ENCODE measurements at regions not wholly inside any gene's neighbourhood (a gene's known extent, or its start where the extent isn't known, plus 50 kb on each side); places are given as distances from the start of the nearest gene placed in this dataset.

DNA sequence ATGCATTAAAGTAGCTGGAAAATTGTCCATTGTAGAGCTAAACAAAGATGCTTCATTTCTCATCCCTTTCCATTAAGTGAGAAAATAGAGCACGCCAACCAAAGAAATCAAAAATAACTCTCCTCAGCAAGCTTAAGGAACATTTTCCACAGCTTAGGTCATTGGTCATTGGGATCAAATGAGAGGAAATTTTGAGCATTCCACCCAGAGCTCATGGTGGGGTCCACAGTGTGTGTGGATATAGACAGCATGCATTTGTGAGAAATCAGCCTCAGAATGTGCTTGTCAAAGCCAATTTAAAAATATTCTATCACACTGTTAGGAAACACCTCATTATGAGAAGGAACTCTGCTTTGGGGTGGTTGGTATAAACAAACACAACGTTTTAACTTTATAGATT lies 97.2 kb downstream of the HDGFL1 start:
- 37% methylated on average over 2 of the region's 2 CpGs for whole genome bisulfite sequencing (ENCODE audit: missing lambda C conversion rate)
- Histone ChIP-seq H3K27ac (no peak overlapping the region), H3K4me3 (no peak overlapping the region), H3K4me1 (no peaks in the 10 kb centered on the region), H3K4me2 (no peak overlapping the region), H3K9me3 (no peaks in the 10 kb centered on the region)
- ChIA-PET POLR2A (no interaction called here), CTCF (no interaction called here)
- TF ChIP-seq FOXS1 (CRISPR knock-in tag; IDR thresholded peaks at IDR 0.05) (no peak), HMGXB4 (CRISPR knock-in tag; IDR thresholded peaks at IDR 0.05; ENCODE audit: borderline replicate concordance) (no peak), RFX5 (IDR thresholded peaks at IDR 0.05) (no peak), BHLHE40 (IDR thresholded peaks at IDR 0.05; ENCODE audit: low read depth, low read length) (no peak), SREBF2 (IDR thresholded peaks at IDR 0.05) (no peak), ZNF302 (CRISPR knock-in tag; IDR thresholded peaks at IDR 0.05) (no peak), CHD4 (IDR thresholded peaks at IDR 0.05; ENCODE audit: borderline replicate concordance) (no peak), KDM5A (IDR thresholded peaks at IDR 0.05) (no peak), CHD2 (IDR thresholded peaks at IDR 0.05; ENCODE audit: low read length, partially characterized antibody) (no peak), MYC (IDR thresholded peaks at IDR 0.05; ENCODE audit: borderline replicate concordance, low read length) (no peak), SMC3 (IDR thresholded peaks at IDR 0.05) (no peak), EHF (CRISPR knock-in tag; IDR thresholded peaks at IDR 0.05) (no peak), MAFK (IDR thresholded peaks at IDR 0.05; ENCODE audit: partially characterized antibody) (no peak), KDM1A (IDR thresholded peaks at IDR 0.05; ENCODE audit: low read depth) (no peak), FOSB (CRISPR knock-in tag; IDR thresholded peaks at IDR 0.05) (no peak)
- TF ChIP-seq, protein P1, sequence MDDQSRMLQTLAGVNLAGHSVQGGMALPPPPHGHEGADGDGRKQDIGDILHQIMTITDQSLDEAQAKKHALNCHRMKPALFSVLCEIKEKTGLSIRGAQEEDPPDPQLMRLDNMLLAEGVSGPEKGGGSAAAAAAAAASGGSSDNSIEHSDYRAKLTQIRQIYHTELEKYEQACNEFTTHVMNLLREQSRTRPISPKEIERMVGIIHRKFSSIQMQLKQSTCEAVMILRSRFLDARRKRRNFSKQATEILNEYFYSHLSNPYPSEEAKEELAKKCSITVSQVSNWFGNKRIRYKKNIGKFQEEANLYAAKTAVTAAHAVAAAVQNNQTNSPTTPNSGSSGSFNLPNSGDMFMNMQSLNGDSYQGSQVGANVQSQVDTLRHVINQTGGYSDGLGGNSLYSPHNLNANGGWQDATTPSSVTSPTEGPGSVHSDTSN (IDR thresholded peaks at IDR 0.05): no peak
- TF ChIP-seq, protein P2, sequence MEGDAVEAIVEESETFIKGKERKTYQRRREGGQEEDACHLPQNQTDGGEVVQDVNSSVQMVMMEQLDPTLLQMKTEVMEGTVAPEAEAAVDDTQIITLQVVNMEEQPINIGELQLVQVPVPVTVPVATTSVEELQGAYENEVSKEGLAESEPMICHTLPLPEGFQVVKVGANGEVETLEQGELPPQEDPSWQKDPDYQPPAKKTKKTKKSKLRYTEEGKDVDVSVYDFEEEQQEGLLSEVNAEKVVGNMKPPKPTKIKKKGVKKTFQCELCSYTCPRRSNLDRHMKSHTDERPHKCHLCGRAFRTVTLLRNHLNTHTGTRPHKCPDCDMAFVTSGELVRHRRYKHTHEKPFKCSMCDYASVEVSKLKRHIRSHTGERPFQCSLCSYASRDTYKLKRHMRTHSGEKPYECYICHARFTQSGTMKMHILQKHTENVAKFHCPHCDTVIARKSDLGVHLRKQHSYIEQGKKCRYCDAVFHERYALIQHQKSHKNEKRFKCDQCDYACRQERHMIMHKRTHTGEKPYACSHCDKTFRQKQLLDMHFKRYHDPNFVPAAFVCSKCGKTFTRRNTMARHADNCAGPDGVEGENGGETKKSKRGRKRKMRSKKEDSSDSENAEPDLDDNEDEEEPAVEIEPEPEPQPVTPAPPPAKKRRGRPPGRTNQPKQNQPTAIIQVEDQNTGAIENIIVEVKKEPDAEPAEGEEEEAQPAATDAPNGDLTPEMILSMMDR (IDR thresholded peaks at IDR 0.05): no peak
- ATAC-seq (no peak), DNase-seq (ENCODE audit: low read depth in 1 of 2, low spot score in 1 of 2) (no peak), FAIRE-seq (no peak)

- FAIRE-seq: no peak
- ATAC-seq: no peak
- H3K27ac ChIP-seq: no peak overlapping the region
- H3K4me3 ChIP-seq: no peak overlapping the region
- WGBS (ENCODE audit: missing lambda C conversion rate): 38% methylated on average over 1 of the region's 1 CpG
- POLR2A ChIA-PET: no interaction called here
- no peak for DNase-seq (ENCODE audit: low read depth in 1 of 2, low spot score in 1 of 2)
- CTCF ChIA-PET: no interaction called here
- TF ChIP-seq MAZ (IDR thresholded peaks at IDR 0.05; ENCODE audit: borderline replicate concordance, low read depth, low read length) (no peak), ATOH8 (CRISPR knock-in tag; IDR thresholded peaks at IDR 0.05; ENCODE audit: low read depth) (no peak), GATA3 (IDR thresholded peaks at IDR 0.05; ENCODE audit: borderline replicate concordance) (no peak), HOXB5 (CRISPR knock-in tag; IDR thresholded peaks at IDR 0.05) (no peak), SMC3 (IDR thresholded peaks at IDR 0.05) (no peak)
- H3K4me1 ChIP-seq: no peaks in the 10 kb centered on the region
- H3K9me3 ChIP-seq: no peaks in the 10 kb centered on the region
- no peak overlapping the region for H3K4me2 ChIP-seq
These were observed 98.5 kb downstream of the HDGFL1 start for GRCh38 chr6:22667855-22668254.

All from A549 (cell line).